Spleen (tissue), 7 donors: ENCODE measurements at regions not wholly inside any gene's neighbourhood (a gene's known extent, or its start where the extent isn't known, plus 50 kb on each side); places are given as distances from the start of the nearest gene placed in this dataset.

ENCODE experiments used
- CTCF ChIP-seq, 11 experiments: fragments of 200-600 bp in 7 of 11; fragments of 450-650 bp in 4 of 11; sonication (generic) in 4 of 11; IDR thresholded peaks in 8 of 11; conservative IDR thresholded peaks in 3 of 11; 1 replicate in 7 of 11; 2 replicates in 4 of 11; pipeline versions ENCODE4 v1.4.0 to v1.8.0; 2016 to 2021; ENCODE audit warnings: antibody characterized with exemption in 11 of 11, inconsistent platforms in 4 of 11, mild to moderate bottlenecking in 1 of 11
- POLR2A ChIP-seq, 3 donors: fragments of 450-650 bp; IDR thresholded peaks; one replicate each; pipeline ENCODE4 v1.5.1; 2017; ENCODE audit warnings: antibody characterized with exemption in 3 of 3, mild to moderate bottlenecking in 1 of 3
- POLR2AphosphoS5 ChIP-seq, 3 donors: sonication (generic); formaldehyde crosslinking; IDR thresholded peaks; one replicate each; pipeline ENCODE4 v1.5.1; 2017; ENCODE audit warnings: antibody characterized with exemption in 3 of 3
- donor health status: DM: no; HTN: no; CAD: no; lungs with moderate emphysema.
- donor health status: DM: no; HTN: no; CAD: no.
- donor health status: DM: no; HTN: no; CAD: no.

GRCh38 chr3:72373139-72373538 lies 475.1 kb downstream of the SHQ1 start:
- TF ChIP-seq CTCF (IDR thresholded peaks at IDR 0.05 in 8 of 11, conservative IDR thresholded peaks at IDR 0.05 in 3 of 11) (no peak), POLR2A (IDR thresholded peaks at IDR 0.05) (no peak), POLR2AphosphoS5 (IDR thresholded peaks at IDR 0.05) (no peak)
